ENCODE measurements at regions not wholly inside any gene's neighbourhood (a gene's known extent, or its start where the extent isn't known, plus 50 kb on each side); places are given as distances from the start of the nearest gene placed in this dataset.

- TF ChIP-seq, protein P1, sequence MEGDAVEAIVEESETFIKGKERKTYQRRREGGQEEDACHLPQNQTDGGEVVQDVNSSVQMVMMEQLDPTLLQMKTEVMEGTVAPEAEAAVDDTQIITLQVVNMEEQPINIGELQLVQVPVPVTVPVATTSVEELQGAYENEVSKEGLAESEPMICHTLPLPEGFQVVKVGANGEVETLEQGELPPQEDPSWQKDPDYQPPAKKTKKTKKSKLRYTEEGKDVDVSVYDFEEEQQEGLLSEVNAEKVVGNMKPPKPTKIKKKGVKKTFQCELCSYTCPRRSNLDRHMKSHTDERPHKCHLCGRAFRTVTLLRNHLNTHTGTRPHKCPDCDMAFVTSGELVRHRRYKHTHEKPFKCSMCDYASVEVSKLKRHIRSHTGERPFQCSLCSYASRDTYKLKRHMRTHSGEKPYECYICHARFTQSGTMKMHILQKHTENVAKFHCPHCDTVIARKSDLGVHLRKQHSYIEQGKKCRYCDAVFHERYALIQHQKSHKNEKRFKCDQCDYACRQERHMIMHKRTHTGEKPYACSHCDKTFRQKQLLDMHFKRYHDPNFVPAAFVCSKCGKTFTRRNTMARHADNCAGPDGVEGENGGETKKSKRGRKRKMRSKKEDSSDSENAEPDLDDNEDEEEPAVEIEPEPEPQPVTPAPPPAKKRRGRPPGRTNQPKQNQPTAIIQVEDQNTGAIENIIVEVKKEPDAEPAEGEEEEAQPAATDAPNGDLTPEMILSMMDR (IDR thresholded peaks at IDR 0.05): no peak
- no peak for TF ChIP-seq POLR2A (IDR thresholded peaks at IDR 0.05)
These were observed 518.9 kb upstream of the CELF2 start for GRCh38 chr10:10498781-10499180.

Data from thyroid gland (tissue), 4 donors.